NB4 (cell line): ENCODE measurements at regions not wholly inside any gene's neighbourhood (a gene's known extent, or its start where the extent isn't known, plus 50 kb on each side); places are given as distances from the start of the nearest gene placed in this dataset.

Source experiments
- DNase-seq: peaks from one replicate; pipeline ENCODE4 v3.0.0; 2010; ENCODE audit warnings: low read depth
- H3K4me3 ChIP-seq: one replicate; pipeline ENCODE4 v1.5.1; 2011; ENCODE audit warnings: mild to moderate bottlenecking, low read depth, low read length, moderate library complexity
- MYC ChIP-seq: IDR thresholded peaks from 2 replicates; pipeline ENCODE4 v1.6.1; 2011; ENCODE audit warnings: low read depth, low read length
- POLR2A ChIP-seq: IDR thresholded peaks from 2 replicates; pipeline ENCODE4 v1.6.1; 2011; ENCODE audit warnings: mild to moderate bottlenecking; ENCODE audit not compliant: insufficient read length; ENCODE audit errors: extremely low read depth
- TF ChIP-seq, protein P1 (sequence below): IDR thresholded peaks from 2 replicates; pipeline ENCODE4 v1.6.1; 2011; ENCODE audit warnings: low read depth, low read length
- TF ChIP-seq, protein P2 (sequence below): IDR thresholded peaks from one replicate; pipeline ENCODE4 v1.5.1; 2012; ENCODE audit warnings: low read depth, low read length

- H3K4me3 ChIP-seq = no peak overlapping the region
- no peak for DNase-seq
- TF ChIP-seq, protein P1, sequence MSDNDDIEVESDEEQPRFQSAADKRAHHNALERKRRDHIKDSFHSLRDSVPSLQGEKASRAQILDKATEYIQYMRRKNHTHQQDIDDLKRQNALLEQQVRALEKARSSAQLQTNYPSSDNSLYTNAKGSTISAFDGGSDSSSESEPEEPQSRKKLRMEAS = no peak
- no peak for TF ChIP-seq MYC
- TF ChIP-seq, protein P2, sequence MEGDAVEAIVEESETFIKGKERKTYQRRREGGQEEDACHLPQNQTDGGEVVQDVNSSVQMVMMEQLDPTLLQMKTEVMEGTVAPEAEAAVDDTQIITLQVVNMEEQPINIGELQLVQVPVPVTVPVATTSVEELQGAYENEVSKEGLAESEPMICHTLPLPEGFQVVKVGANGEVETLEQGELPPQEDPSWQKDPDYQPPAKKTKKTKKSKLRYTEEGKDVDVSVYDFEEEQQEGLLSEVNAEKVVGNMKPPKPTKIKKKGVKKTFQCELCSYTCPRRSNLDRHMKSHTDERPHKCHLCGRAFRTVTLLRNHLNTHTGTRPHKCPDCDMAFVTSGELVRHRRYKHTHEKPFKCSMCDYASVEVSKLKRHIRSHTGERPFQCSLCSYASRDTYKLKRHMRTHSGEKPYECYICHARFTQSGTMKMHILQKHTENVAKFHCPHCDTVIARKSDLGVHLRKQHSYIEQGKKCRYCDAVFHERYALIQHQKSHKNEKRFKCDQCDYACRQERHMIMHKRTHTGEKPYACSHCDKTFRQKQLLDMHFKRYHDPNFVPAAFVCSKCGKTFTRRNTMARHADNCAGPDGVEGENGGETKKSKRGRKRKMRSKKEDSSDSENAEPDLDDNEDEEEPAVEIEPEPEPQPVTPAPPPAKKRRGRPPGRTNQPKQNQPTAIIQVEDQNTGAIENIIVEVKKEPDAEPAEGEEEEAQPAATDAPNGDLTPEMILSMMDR = no peak
Observed at GRCh38 chr10:10178476-10178875, 839.2 kb upstream of the CELF2 start.

DNA sequence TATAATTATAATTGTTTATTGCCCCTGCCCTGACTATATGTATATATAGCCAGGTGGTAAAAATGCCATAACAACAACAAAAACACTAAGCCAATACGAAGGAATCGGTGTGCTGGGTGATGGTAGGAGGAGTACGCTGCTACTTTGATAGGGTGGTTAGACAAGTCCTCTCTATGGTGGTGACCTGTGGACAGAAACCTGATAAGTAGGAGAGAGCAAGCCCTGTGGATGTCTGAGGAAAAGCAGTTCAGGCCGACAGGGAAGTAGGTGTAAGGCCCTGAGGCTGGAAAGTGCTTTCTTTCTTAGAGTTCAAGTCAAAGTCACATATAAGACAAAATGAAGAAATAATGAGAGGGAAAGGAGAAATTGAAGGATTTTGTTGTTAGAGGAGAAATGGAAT is 823.8 kb upstream of the CELF2 start:
- no peak for TF ChIP-seq POLR2A
- TF ChIP-seq, protein P1 = no peak
- TF ChIP-seq, protein P2 = no peak
- TF ChIP-seq MYC = no peak
- no peak for DNase-seq
- no peak overlapping the region for H3K4me3 ChIP-seq

DNA sequence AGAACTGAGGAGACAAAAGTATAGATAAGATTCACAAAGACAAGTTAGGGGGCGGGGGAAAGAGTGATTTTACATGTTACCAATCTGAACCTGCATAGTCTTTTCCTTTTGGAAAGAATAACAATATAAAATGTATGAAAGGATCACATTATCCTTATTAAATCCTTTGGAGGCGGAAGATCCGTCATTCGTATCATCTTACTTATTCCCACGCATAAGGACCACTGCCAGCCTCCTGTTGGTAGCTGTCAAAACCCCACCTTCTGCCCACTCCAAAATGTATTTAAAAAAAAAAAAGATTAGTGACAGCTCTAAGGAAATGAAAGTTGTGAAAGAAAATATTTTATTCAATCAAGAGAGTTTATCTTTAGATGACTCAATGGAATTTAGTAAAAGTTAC is 821.0 kb upstream of the CELF2 start:
- TF ChIP-seq MYC (no peak), POLR2A (no peak)
- TF ChIP-seq, protein P2 = no peak
- TF ChIP-seq, protein P1 = no peak
- H3K4me3 ChIP-seq = no peak overlapping the region
- no peak for DNase-seq

GRCh38 chr10:10197423-10197822 is 820.2 kb upstream of the CELF2 start:
- no peak for TF ChIP-seq MYC
- TF ChIP-seq, protein P2 = no peak
- TF ChIP-seq POLR2A = no peak
- H3K4me3 ChIP-seq = no peak overlapping the region
- no peak for DNase-seq

GRCh38 chr10:10198363-10198762 is 819.3 kb upstream of the CELF2 start:
- H3K4me3 ChIP-seq = no peak overlapping the region
- TF ChIP-seq POLR2A (no peak), MYC (no peak)
- TF ChIP-seq, protein P2 = no peak
- TF ChIP-seq, protein P1 = no peak
- no peak for DNase-seq

DNA sequence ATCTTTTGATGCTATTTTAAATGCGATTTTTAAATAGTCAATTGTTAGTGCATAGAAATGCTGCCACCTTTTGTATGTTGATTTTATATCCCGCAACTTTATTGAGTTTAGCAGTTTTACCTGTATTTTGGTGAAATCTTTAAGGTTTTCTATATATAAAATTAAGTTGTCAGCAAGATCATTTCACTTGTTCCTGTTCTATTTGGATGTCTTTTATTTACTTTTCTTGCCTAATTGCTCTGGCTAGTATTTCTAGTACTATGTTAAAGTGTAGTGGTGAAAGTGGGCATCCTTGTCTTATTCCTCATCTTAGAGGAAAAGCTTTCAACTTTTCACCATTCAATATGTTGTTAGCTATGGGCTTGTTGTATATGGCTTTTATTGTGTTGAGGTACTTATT is 813.3 kb upstream of the CELF2 start:
- no peak for DNase-seq
- H3K4me3 ChIP-seq = no peak overlapping the region
- TF ChIP-seq MYC = no peak
- TF ChIP-seq POLR2A = no peak
- TF ChIP-seq, protein P1 = no peak
- TF ChIP-seq, protein P2 = no peak
